ENCODE measurements at regions not wholly inside any gene's neighbourhood (a gene's known extent, or its start where the extent isn't known, plus 50 kb on each side); places are given as distances from the start of the nearest gene placed in this dataset.
"Not testable (repeated sequence)": the region's sequence is repeated elsewhere in the genome, so short reads cannot be mapped to it uniquely, and the experiment has no call there.

DNA sequence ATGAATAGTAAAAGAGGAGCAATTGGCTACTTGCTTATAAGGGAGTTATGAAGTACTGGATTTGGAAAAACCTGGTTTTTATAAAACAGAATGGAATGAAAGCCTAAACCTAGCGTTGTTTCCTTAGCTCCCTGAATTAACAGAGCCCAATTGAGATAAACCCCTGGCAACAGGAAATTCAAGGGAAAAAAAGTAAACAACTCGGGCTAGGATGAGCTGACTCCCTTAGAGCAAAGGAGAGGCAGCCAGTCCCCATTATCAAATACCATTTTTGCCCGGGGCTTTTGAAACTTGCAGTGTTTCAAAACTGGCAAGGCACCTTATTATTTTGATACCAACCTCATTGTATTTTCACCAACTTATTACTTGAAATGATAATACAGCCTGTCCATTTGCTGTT, 587.5 kb downstream of the CD109 start:
- DNase-seq (ENCODE audit: low spot score): no peak

DNA sequence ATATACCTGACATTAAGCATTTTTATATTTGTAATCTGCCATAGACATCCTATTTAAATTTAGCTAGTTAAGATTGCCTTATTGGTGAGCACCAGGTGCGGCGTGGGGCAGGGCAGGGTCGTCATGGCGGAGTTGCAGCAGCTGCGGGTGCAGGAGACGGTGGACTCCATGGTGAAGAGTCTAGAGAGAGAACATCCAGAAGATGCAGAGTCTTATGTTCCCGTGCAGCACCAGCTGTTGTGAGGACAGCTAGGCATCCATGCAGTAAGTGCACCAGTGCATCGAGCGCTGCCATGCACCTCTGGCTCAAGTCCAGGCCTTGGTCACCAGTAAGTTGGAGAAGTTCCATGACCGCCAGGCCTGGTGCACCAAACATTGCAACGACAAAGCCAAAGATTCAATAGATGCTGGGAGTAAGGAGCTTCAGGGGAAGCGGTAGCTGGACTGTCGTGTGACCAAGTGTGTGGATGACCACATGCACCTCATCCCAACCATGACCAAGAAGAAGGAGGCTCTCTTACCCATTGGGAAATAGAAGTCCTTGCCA, 586.2 kb downstream of the CD109 start:
- DNase-seq (ENCODE audit: low spot score): no peak

DNA sequence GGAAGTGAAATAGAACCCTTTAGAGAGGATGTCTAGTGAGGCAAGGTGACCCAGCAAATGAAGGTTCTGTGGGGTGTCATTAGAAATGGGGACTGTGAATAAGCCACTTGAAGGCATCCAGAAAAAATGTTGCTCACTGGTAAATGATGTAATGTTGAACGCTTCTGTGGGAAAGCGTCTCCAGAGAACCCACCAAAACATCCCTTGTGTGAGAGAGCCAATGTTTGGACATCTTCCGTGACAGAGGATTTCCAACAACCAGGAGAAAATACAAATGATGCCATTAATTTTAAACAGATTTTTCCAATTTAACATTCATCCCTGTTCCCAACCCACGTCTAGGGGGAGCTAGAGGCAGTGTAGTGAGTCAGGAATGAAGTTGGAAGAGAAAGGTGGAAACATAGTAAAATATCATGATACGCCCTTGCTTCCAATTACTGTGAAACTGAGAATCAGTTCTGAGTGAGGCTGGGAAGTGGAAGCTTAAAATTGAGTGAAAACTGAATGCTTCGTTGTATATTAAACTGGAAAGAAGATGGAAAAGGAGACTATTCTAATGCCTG, 584.2 kb downstream of the CD109 start:
- DNase-seq (ENCODE audit: low spot score): no peak

DNA sequence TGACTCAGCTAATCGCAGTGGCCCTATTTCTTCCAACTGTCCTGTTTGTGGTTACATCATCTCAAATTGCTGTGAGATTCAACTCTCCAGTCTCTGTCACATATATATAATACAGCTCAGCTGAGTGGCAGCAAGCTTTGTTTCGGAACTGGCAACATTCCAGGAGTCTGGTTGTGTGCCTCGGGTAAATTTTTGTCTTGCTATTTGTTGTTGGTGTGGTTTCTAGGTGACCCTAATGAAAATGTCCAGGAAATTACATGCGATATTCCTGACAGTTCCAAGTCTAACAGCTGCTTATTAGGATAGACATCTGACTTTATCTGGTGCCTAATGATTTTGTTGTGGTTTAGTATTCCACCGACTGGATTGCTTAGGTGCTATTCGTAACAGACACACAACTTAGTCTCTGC, 581.8 kb downstream of the CD109 start:
- no peak for DNase-seq (ENCODE audit: low spot score)

DNA sequence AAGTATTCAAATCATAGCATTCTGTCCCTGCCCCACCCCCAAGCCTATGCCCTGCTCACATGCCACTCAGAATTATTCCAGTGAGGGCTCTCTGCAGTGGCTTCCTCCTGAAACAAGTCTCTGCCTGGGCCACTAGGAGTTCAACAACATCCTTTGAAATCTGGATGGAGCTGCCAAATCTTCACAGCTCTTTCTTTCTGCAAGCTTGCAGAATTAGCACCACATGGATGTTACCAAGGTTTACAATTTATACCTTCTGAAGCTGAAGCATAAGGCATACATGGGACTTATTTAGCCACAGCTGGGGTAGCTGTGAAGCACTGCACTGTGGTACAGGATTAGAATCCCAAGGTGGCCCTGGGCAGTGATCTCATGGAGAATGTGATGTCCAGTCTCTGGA, 577.5 kb downstream of the CD109 start:
- DNase-seq (ENCODE audit: low spot score): no peak

DNA sequence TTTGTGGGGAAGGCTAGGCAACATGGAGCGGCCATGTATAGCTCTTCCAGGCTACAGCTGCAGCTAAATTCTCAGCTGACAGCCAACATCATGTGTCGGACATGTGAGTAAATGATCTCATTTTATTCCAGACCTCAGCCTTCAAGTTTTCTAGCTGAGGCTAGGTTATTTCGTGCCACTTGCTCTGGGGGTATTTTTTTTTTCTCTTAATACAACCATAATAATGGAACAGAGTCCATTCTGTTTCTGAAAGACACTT, 573.5 kb downstream of the CD109 start:
- no peak for DNase-seq (ENCODE audit: low spot score)

DNA sequence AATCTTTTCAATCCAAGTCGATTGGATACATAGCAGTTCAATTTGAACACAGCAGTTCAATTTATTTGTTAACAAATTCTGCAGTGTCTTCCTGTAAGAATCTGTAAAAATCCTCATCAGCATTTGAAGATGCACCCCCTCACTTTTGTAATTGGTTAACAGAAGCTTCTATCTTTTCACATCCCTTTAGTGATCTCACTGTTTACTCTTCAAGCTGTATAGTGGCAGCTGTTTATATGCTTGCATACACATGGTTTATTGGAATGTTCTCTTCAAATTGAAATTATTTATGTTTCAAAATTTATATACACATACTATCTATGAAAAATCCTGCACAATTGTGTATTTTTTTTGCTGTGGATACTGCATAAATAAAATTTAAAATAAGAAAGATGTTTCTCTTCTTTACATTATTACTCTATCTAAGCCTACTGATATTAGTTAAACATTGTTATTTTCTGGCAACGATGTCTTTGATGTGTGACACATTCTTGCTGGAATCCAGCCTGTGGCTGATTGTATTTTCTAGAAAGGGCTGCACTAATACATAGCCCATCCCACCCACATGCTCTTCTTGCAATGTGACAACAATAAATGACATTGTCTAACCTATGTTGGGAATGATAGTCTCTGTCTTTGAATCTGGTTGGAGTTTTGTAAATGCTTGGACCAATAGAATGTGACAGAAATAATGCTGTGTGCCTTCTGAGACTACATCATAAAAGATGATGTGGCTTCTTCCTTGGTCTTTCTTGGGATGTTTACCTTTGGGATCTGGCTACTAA, 573.0 kb downstream of the CD109 start:
- no peak for DNase-seq (ENCODE audit: low spot score)

DNA sequence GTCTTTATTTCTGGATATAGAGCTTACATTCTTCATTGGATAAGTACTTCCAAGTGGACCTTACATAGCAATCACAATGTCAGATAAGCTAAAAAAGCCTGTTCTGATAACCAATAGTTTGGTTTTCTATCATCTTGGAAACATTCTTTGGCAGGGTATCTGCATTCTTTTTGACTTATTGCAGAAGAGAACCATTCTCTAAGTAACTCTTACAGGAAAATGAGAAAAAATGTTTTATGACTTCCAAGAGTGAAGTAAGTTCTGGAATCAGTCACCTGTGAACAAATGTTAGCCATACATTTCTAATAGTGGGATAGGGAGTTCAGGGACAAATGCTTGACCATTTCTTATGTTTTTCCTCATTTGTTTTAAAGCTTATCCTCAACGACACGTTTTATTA, 564.0 kb downstream of the CD109 start:
- no peak for DNase-seq (ENCODE audit: low spot score)

DNA sequence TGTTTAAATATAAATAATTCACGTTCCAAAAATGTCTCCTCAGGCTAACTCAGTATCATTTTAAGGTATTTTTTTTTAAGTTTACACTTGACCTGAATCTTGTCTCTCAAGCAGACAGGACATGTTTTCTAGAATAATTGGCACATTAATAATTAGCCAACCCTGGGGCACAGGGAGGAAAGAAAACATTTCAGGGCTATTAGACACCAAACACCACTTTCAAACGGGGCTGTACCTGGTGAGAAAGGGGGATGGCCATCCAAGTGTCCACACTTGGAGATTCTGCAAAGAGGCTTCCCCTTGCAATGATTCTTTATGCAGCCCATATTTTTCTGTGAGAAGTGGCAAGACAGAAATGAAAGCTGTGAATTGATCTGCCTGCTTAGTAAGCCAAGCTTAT, 560.8 kb downstream of the CD109 start:
- no peak for DNase-seq (ENCODE audit: low spot score)

DNA sequence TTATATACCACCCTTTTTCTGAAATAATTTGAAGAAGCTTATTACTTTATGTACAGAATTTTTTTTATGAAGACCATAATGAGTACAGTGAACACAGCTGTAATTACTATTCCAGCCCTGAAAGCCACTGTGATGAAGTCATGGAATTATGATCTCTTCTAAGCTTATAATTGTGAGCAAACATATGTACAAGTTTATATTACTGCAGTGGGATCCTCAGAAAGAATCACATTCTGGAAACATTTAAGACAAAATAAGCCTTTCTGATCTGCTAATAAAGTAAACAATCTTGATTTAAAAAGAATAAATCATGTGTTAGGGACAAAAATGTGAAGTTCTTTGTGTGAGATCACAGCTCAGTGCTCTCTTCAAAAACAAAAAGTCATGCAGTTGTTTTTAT, 560.4 kb downstream of the CD109 start:
- DNase-seq (ENCODE audit: low spot score): no peak

DNA sequence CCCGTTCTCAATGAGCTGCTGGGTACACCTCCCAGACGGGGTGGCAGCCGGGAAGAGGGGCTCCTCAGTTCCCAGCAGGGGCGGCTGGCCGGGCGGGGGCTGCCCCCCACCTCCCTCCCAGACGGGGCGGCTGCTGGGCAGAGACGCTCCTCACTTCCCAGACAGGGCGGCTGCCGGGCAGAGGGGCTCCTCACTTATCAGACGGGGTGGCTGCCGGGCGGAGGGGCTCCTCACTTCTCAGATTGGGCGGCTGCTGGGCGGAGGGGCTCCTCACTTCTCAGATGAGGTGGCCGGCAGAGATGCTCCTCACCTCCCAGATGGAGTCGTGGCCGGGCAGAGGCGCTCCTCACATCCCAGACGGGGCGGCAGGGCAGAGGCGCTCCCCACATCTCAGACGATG, 559.0 kb downstream of the CD109 start:
- DNase-seq (ENCODE audit: low spot score): not testable (repeated sequence)

DNA sequence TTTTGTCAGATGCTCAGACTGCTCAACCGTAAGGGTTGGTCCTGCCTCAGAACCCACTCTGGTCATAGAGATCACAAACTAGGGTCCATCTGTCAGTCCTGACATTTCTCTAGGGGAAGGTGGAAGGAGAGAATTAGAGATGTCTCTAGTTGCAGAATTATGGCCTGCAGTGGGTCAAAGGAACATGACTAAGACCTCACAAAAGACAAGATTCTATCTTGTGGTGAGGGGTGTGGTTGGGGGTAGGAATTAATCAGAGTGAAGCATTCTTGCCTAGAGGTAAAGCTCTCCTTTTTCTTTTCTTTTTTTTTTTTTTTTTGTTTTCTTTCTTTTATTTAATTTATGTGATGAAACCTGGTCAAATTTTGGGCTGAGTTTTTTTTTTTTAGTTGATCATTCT, 558.1 kb downstream of the CD109 start:
- not testable (repeated sequence) for DNase-seq (ENCODE audit: low spot score)

DNA sequence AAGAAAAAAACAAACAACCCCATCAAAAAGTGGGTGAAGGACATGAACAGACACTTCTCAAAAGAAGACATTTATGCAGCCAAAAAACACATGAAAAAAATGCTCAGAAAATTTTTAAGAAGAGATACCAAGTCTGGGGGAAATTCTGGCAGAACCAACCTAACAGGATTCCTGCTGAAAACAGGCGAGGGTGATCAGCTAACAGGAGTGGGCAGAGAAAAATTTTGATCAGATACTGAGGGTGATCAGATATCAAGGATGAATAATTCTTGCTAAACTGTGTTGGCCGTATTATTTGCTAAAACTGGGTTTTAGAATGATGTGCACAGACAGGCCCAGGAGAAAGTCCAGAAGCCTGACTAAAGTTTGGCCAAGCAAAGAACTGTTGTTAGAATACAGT, 557.3 kb downstream of the CD109 start:
- no peak for DNase-seq (ENCODE audit: low spot score)

DNA sequence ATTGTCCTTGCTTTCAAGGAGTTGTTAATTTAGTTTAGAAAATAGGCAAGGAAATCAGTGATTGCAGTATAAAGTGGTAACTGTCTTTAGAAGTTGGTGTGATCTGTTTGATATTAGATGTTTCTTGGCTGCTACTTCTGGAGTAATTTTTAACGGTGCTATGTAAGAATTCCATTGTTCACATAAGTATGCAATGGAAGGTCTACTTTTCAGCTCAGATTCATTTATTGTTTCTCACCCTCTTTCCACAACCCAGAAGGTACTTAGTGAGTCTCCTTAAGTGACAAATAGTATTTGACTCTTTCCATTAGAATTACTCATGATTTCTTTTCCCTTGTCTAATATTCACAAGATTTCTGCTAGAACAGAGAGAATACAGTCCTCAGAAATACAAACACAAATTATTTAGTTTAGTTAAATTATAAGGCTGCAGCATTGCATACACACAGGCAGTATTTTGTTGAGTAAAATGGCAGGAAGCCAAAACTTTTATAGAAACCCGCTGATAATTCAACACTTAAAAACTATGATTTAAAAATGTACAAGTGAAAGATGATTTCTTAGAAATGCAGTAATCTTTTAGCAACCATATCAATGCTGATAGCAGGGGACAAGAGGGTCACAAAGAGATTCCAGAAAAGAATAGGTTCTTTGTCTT, 554.3 kb downstream of the CD109 start:
- no peak for DNase-seq (ENCODE audit: low spot score)

DNA sequence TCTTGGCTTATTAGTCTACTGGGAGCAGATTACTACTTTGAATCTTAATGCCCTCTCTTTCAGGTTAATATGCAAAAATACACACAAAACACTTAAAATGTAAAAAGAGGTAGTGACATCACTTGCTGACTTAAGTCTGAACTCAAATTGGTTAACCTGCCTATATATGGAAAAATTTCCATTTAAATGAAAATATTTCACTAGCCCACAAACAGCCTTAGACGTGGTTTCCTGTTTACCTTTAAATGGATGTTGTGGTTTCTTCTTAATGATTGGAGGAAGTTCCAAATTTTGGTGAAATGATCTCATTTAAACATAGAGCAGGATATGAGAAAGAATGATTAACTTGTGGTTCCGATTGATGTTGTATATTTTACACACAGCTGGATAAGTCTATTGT, 553.7 kb downstream of the CD109 start:
- DNase-seq (ENCODE audit: low spot score): no peak

DNA sequence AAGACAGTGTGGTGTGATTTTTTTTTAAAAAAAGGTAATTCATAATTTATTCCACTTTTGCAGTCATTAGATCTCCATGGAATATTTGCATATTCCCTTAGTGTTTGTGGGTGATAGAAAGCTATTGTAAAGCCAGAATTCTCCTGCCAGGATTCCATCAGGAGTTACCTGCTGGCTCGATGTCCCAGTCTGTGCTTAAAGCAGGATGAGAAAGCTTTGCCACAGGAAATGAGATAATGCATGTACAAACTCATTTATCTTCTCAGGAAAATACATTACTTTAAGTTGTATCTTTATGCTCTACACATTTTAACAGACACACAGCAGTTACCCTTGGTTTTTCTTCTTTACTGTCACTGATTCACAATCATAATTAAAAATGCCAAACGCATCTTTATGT, 553.0 kb downstream of the CD109 start:
- DNase-seq (ENCODE audit: low spot score): no peak

DNA sequence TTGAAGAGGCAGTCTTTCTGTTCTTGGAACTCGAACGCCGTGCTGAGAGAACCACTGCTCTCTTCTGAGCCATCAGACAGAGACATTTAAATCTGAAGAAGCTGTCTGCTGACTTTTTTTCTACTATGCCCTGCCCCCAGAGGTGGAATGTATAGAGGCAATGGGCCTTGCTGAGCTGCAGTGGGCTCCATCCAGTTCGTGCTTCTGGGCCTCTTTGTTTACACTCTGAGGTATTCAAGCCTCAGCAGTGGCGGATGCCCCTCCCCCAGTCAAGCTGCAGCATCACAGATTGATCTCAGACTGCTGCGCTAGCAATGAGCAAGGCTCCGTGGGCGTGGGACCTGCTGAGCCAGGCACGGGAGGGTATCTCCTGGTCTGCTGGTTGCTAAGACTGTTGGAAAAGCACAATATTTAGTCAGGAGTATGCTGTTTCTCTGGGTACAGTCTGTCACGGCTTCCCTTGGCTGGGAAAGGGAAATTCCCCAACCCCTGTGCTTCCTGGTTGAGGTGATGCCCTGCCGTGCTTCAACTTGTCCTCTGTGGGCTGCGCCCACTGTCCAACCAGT, 526.8 kb downstream of the CD109 start:
- DNase-seq (ENCODE audit: low spot score): no peak

DNA sequence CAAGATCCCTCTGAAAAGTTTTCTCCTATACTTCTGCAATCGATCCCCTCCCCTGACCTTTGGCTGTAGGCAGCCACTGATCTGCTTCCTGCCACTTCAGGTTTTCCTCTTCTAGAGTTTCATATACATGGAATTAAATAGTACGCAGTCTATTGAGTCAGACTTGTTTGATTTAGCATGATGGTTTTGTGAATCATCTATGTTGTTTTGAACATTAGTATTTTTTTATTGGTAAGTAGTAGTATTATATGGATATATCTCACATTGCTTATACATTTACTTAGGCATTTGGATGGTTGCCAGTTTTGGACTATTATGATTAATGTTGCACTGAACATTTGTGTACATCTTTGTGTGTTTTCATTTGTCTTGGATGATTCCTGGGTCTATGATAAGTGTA, 518.0 kb downstream of the CD109 start:
- DNase-seq (ENCODE audit: low spot score): no peak

DNA sequence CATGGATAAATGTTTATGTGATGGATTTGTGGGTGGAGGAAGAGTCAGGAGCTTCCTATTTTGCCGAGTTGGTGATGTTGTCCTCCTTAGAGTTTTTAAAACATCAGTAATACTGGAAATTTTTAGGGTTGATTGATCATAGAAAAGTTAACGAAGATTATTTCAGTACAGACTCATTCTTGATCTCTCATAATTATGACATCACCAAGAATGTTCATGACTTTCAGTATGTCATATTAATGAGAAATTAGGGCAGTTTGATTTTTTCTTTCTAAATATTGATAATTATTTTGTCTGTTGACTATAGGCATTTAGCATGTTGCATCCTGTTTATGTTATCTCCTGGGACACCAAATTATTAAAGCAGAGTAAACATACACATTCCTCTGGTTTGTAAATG, 512.2 kb downstream of the CD109 start:
- no peak for DNase-seq (ENCODE audit: low spot score)

DNA sequence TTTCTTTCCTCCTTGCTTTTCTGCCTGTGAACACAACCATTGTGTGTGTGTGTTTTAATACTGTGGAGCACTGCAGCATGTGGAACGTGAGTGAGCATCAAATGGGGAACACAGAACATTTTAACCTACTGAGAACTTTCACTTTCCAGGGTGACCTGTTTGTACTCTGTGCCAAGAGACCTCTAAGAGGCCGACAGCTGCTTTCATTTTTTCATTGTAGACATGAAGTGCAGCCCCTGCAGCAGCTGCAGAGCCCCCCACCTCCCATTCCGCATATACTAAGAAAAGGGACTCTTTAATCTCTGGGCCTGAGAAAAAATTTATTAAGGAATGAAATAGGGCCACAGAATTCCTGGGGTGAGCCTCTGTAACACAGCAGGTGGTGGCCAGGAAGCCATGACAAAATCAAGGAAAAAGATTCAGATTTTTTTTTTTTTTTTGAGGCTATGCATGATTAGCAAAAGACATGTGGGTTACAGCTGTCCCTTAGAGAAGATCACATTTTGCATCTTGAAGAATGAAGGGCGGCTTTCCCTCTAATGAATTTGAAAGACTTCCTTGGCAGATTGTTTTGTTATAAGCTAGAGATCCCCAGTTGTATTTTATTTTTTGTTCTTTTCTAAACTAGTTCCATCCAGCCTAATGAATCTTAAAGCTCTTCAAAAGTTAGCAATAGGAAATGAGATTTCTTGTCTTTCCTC, 503.4 kb downstream of the CD109 start:
- DNase-seq (ENCODE audit: low spot score): no peak

DNA sequence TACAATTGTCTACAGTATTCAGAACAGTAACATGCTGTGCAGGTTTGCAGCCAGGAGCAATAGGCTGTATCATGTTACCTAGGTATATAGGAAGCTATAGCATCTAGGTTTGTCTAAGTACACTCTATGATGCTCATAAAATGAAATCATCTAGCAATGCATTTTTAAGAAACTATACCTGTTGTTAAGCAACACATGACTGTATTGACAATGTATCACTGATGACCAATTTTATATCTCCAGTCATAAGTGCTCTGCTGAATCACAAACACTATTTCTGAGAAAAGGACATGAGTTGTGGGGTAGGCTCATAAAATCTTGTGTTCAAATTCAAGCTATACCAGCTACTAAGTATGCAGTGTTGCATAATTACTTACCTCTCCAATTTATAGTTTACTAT, 501.3 kb downstream of the CD109 start:
- no peak for DNase-seq (ENCODE audit: low spot score)

DNA sequence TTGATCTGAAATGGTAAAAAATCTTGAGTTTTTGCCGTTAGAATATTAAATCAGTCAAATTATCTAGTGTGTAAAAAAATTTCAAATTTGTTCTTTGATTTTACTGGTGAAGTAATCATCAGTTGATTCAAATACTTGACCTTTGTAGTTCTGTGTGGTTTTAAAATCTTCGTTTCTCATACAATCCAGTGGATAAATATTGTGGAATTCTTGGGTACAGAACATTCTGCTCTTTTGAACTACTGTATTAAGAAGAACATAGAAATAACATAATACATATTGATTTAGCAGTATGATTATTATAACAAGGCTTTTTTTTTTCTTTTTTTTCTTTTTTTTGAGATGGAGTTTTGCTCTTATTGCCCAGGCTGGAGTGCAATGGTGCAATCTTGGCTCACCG, 491.8 kb downstream of the CD109 start:
- no peak for DNase-seq (ENCODE audit: low spot score)

DNA sequence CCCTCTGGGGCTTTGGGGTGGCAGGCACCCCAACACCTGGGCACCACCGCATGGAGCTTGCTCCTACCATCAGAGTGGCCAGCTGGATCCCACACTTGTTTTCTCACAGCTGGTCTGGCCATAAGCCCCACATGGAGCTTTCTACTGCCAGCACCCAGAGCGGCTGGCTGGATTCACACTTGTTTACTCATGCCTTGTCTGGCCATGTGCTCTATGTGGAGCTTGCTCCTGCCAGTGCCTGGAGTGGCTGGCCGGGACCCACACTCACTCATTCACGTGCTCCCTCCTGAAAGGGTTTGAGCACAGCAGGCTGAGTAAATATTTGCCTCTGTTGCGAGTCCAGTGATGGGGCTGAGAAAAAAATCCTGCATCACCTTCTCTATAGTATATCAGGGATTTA, 487.0 kb downstream of the CD109 start:
- no peak for DNase-seq (ENCODE audit: low spot score)

All from activated CD4-positive, alpha-beta T cell treated with anti-CD3 and anti-CD28 coated beads, Interleukin-2, Interleukin-4, amounts not matched to agents 100 ng/mL and 50 ng/mL, durations not matched to agents 16 hours and 8 hours (primary cell).